ENCODE measurements at regions not wholly inside any gene's neighbourhood (a gene's known extent, or its start where the extent isn't known, plus 50 kb on each side); places are given as distances from the start of the nearest gene placed in this dataset.

- TF ChIP-seq CTCF (IDR thresholded peaks at IDR 0.05) (no peak), POLR2A (IDR thresholded peaks at IDR 0.05) (no peak)
Observed at GRCh38 chr1:201622824-201623223, 83.9 kb downstream of the NAV1 start.
